MM.1S (cell line): ENCODE measurements at regions not wholly inside any gene's neighbourhood (a gene's known extent, or its start where the extent isn't known, plus 50 kb on each side); places are given as distances from the start of the nearest gene placed in this dataset.

Experiments used
- CTCF ChIP-seq: fragments of 300-600 bp; sonication (generic); IDR thresholded peaks from 2 replicates; pipeline ENCODE4 v1.5.1; 2016; ENCODE audit warnings: antibody characterized with exemption, low read length, mixed read lengths
- EZH2 ChIP-seq: fragments of 300-600 bp; sonication (generic); optimal IDR thresholded peaks from 2 replicates; pipeline ENCODE3; 2017; ENCODE audit warnings: low read depth, mild to moderate bottlenecking, antibody characterized with exemption, low read length, mixed read lengths
- EZH2phosphoT487 ChIP-seq: fragments of 300-600 bp; sonication (generic); IDR thresholded peaks from 2 replicates; pipeline ENCODE4 v1.6.1; 2018; ENCODE audit warnings: antibody characterized with exemption, low read length

GRCh38 chr5:103901885-103902284 lies 339.3 kb upstream of the NUDT12 start:
- TF ChIP-seq EZH2: no peak
- TF ChIP-seq CTCF: no peak
- TF ChIP-seq EZH2phosphoT487: no peak
